HG03066 (cell line): ENCODE measurements at regions not wholly inside any gene's neighbourhood (a gene's known extent, or its start where the extent isn't known, plus 50 kb on each side); places are given as distances from the start of the nearest gene placed in this dataset.

Source experiments
- ATAC-seq: cut with Tn5 transposase; IDR thresholded peaks from one replicate; pipeline ENCODE4 v1.9.1; 2021; ENCODE audit warnings: low read depth; ENCODE audit not compliant: unreplicated experiment

DNA sequence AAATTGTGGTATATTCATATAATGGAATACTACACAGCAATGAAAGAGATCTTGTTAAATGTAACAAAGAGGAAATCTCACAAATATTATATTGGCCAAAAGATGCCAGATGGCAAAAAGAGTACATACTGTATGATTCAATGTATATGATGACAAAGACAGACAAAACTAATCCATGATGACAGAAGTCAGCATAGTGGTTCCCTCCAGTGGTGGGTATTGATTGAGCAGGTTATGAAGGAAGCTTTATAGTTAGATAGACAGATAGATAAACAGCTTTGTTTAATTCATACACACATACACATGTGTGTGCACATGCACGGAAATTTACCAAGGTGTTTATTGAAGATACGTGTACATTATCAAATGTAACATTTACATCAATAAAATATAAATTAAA, 74.4 kb upstream of the SMIM36 start:
- no peak for ATAC-seq

DNA sequence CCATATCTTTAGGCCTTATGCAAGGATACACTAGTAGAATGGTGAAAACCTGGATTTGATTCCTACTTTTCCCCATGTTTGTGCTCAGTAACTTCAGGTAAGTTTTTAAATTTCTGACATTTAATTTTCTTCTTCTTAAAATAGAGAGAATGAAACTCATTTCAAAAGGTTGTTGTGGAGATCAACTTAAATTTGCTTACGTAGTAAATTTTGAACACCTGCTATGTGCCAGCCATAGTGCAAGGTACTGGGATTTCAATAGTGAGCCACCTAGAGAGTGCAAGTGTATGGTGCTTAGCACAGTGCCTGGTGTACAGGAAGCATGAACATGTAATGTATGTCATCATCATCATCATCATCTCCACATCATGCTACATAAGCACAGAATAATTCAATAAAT, 73.6 kb upstream of the SMIM36 start:
- ATAC-seq, result no peak

DNA sequence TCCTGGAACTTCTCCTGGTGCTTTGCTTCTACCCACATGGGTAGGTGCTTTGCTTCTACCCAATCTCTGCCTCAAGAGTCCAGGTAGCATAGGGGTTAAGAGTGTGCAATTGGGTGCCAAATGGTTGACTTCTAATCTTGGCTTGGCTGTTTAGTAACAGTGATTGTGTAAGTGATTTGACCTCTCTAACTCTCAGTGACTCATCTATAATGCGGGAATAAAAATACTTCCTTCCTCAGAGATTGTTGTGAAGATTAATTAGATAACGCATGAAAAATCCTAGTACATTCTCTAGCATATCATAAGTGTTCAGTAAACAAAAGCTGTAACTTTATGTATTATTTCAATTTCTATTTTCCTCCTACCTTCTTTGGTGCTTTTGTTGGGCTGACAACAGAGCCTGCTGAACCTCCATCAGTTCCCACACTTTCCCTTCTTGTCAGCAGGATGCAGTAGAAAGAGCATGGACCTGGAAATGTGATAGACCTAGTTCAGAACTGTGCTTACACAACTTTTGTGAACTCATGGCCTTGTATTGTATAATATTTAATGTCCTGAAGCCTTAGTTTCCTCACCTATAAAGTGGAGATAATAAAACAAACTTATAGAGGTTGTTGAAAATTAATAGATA, 72.9 kb upstream of the SMIM36 start:
- no peak for ATAC-seq

DNA sequence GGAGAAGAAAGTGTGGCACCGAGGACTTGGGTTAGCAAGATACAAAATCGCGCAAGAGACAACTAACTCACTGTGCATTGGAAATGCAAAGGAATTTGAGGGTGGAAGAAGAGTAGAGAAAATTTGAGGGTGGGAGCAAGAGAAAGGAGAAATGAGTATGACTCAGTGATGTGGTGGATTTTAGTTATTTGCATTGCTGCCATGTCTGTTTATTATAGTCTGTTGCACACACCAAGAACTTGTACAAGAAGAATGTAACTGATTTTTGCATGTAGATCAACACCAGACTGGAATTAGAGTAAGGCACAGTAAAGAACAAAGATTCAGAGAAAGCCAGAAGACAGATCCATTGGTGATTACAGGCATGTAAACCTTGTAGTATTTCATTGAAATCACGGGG, 71.6 kb upstream of the SMIM36 start:
- ATAC-seq, result no peak

DNA sequence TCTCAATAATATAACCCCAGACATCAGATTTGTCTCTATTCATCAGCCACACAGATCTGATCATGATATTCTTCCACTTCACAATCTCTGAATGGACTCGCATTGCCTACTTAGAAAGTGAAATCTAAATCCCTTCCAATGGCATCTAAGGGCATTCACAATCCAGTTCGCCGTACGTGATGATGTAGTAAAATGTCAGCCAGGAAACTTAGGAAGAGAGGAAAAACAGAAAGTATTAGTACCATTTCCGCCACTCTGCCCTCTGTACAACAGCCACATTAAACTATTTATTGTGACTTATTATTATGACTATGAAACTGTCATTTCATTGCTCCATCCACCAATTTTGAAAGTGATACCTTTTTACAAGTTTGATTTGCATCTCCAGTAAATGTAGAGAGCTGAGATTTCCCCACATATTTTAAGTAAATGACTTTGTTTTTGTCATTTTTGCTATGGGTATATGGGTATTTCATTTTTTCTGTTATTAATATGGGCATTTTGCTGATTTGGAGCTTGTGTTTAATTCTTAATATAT, 69.4 kb upstream of the SMIM36 start:
- ATAC-seq, result no peak

DNA sequence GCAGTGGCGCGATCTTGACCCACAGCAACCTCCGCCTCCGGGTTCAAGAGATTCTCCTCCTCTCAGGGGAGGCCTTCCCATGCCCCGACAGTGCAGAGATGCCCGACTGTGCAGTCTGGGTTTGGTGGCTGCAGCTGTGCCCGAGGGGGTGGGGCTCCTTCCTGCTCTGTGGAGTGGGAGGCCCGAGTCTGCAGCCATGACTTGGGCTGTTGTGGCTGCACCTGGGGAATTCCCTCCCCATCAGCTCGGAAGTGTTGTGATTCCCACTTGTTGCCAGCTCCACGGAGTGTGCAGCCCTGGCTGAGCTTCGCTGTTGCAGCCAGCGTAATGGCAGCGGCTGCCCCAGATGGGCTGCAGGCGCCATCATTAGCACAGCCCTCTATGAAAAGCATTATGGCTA, 66.4 kb upstream of the SMIM36 start:
- no peak for ATAC-seq

DNA sequence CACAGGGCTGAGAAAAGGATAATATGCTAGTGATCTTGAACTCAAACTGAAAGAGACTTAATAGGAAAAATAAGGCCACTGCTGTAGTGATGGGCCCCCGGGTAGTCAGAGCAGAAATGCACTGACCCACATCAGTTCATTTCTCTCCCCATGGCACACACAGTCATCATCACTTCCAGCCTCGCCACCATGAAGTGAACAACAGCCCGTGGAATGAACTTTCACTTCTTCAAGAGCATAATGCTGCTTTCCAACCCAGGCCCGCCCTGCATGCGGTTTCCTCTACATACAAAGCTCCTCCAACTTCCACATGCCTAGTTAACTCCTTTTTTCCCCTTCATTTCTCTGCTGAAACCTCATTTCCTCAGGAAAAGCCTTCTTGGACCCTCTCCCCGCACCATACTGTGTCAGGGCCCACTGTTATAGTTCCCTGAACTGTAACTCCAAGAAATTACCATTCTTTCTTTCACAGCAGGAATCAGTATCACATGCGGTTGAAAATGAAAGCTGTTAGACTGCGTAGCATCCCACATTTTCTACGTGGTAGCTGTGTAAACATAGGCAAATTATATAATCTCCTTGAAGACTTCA, 65.8 kb upstream of the SMIM36 start:
- peak; percentile 69 for ATAC-seq

DNA sequence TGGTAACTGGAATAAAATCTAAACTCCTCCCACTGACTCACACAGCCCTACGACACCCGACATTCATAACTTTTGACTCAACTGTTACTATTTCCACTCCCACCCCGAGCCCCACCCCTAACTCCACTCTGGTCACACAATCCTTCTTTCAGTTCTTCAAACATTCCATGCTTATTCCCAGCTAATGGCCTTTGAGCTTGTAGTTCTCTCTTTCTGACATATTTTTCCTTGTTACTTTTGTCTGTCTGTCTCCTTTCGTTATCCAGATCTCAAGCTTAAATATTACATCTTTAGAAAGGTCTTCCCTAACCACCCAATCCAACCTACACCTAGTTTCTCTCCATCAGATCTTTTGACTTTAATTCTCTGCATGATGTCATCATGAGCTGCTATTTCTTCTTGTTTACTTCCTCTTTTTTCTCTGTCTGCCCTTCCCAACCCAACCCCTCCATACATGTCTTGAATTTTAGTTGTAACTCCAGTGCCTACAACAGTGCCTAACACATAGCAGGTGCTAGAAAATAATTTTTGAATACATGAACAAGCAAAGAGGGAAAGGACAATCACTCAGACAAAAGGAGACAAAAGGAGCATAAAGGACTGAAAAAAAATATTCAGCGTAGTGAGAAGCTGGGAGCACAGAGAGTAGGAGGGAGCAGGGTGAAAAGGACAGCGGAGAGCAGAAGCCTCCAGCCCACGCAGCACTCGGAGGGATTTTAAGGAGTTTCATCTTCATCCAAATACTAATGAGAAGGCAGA, 65.2 kb upstream of the SMIM36 start:
- peak; percentile 16 for ATAC-seq

DNA sequence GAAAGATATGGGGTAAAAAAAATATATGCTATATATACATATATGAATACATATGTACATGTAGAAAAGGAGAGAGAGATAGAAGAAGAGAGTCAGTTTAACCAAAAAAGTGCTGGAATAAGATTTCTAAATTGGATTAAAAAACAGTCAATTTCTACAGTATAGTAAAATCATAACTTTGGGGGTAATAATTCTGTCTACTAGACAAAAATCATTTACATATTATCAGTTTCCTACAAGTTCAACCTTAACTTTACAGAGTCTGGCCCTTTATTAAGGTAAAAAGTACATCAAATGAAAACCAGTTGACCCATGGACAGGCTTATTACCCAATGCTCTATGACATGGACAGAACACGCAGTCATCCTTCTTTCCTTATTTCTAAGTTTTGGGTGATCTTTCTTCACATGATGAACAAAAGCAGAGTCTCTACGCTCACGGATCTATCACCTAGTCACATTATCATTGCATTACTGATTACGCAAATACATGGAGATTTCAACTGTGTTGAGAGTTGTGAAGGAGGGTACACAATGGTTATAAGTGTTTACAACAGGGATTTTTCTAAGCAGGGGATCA, 63.9 kb upstream of the SMIM36 start:
- ATAC-seq, result no peak

DNA sequence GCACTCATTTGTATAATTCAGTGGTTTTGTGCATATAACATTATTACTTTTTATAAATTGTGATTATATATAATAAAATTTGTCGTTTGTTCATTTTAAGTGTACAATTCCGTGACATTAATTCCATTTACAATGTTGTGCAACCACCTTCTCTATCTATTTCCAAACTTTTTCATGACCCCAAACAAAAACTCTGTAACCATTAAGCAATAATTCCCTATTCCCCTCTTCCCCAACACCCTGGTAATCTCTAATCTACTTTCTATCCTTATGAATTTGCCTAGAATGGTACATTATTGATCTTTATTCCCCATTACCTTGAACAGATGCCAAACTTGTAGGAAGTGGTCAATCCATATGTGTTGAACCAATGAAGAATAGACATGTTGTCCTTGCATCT, 61.3 kb upstream of the SMIM36 start:
- no peak for ATAC-seq

DNA sequence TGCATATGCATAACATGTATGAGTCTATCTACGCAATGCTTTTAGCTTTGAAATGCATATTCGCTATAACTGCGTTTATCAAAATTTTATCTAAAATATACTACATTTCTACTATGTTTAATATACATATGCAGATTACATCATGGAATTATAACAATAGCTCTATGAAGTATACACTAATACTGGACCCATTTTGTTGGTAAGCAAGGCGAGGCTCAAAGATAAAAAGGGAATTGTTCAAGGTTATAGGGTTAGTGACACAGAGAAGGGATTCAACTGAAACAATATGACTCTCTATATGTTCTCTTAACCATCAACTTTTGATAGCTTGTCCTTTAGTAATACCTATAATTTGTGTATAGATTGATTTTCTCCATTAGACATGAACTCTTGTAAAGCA, 60.9 kb upstream of the SMIM36 start:
- no peak for ATAC-seq

DNA sequence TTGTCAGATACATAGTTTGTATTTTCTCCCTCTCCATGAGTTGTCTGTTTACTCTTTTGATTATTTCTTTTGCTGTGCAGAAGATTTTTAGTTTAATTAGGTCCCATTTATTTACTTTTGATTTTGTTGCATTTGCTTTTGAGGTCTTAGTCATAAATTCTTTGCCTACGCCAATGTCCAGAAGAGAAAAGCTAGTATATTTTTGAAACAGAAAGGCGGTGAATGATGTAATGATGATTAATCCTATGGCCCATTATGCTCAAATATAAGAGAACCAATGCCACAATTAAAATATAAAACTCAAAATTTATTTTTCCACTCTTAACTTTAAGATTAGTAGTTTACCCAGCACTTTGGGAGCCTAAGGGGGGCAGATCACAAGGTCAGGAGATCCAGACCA, 59.8 kb upstream of the SMIM36 start:
- no peak for ATAC-seq

DNA sequence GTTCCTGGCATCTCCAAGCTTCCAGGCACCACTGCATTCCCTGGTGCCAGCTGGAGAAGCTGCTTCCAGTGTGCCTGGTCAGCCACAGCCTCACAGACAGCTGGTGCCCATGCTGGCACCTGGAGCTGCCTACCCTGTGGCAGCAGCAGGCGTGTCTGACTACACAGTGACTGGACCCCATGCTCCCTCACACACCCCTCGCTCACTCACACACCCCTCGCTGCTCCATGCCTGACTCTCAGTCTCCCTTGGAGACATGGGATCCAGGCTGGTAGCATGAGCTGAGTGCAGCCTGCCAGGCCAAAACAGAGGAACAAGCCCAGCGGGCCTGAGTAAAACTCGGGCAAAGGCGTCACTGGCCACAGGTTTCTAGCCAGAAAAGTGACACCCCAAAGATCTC, 59.1 kb upstream of the SMIM36 start:
- no peak for ATAC-seq

DNA sequence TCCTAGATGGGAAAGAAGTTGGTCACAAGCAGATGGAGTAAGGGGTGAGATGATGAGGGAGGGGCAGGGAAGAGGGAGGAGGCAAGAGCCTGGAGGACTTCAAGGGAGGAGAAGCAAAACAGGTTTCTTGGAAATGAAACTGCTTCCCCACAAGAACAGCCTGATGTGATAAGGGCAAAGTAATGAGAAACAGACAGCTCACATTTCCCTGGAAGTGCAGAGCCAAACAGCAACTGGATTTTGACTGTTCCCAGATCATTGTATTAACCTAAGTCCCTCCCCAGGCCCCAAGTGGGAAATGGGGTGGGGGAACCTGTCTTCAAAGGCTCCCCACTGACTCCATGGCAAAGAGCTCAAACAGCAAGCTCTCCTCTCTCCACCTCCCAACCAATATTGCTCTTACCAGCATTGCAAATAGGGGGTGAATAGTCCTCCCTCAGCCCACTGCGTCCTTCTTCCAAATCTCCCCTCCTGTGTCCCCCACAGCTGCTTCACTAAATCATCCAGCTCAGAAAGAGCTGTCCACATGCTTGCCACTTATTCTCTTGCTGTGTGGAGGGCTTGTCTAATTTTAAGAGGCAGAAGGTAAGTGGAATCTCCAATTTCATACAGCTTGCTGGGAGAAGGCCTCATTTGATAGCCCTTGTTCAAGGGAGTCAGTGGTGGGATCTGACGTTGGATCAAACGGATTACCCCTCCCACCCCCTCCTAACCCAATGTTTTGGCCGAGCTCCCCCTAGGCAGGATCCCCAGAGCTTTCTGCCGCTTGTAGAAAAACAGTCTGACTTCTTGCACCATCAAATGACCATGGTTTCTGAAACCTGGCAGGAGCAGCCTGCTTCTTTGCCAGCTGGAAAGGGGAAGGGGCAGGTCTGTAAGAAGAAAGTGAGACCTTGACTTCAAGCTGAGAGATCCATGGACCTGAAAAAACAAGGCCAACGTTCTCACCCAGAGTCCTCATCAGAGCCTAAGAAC, 56.3 kb upstream of the SMIM36 start:
- ATAC-seq, result no peak

DNA sequence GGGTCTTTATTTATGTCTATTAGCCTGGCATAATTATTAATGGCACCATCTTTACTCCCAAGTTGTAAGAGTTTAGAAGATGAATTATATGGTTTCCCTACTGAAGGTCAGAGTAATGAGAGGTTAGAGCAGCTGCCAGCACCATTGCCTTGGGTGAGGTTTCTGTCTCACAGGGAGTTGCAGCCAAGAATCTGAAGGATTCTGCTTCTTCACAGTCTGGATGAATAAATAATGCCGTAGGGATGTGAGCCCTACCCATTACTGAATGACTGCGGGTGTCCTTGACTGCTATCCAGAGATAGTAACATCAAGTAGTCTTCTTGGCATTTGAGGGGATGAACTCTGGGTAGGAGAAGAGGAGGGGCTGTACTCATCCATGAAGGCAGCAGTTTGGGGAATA, 52.8 kb upstream of the SMIM36 start:
- no peak for ATAC-seq

DNA sequence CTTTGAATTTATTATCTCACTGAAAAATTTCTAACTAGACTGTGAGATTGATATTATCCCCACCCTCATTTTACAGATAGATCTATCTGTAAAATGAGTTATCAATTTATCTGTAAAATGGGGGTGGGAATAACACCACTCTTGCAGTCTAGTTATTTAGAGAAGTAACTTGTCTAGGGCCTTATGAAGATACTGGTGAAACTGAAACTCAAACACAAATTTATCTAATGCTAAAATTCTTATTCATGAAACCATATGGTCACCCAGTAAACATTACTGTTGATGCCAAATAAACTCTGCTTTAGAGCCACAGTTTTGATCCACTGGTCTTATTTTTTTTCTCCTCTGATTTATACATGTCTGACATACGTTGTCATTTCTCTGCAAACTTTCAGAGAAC, 52.1 kb upstream of the SMIM36 start:
- ATAC-seq, result no peak

DNA sequence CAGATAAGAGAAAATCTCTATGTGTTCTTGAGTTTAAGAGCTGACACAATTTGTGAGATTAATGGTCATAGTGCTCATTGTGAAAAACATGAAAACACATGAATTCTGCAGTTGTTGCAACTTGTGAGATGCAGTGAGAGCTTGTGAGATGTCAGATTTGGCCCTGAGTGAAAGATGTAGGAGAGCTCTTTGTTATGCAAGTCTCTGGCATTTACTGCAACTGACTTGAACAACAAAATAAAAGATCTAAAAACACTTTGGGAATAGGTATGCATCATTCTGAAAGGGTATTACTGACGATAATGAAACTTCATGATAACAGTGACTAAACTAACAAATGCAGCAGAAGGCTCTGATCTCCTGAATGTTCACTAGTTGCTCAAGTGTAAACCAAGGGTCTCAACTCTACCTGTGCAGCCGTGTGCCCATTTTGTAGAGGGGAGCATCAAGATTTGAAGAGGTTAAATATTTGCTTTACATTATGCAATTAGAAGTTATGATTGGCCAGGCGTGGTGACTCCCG, 50.8 kb upstream of the SMIM36 start:
- no peak for ATAC-seq

DNA sequence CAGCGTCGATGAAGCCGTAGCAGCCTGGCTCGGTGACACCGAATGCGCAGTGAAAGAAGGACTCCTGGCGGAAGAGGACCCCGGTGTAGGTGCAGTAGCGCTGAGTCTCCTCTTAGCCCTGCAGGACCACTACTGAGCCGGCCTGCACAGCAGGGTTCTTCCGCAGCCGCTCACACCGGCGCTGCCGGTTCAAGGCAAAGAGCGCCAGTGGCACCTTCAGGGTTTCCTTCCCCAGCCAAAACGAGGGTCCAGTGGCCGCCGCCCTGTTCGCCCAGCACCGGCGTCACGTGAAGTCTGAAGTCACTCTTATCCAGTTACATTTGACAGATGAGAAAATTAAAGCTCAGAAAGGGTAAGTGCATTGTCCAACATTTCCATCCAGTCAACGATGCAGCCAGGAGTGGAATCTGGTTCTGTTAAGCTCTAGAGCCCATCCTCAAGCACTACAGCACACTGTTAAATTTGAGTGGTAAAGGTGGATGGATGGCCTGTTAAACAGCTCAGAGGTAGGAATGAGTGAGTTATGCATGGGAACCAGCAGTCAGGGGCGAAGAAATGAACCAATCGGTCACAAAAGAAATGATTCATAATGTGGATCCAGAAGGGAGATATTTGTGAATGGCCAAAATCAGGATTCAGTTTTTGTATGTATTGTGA, 50.2 kb upstream of the SMIM36 start:
- no peak for ATAC-seq
